HG03103 (cell line): ENCODE measurements at regions not wholly inside any gene's neighbourhood (a gene's known extent, or its start where the extent isn't known, plus 50 kb on each side); places are given as distances from the start of the nearest gene placed in this dataset.

Experiments
- ATAC-seq: cut with Tn5 transposase; IDR thresholded peaks from one replicate; pipeline ENCODE4 v1.9.1; 2021; ENCODE audit warnings: low read depth; ENCODE audit not compliant: unreplicated experiment

- no peak for ATAC-seq
These were observed 72.1 kb upstream of the SIM2 start for GRCh38 chr21:36626791-36627190.

- ATAC-seq = no peak
These were observed 71.7 kb upstream of the SIM2 start for GRCh38 chr21:36627242-36627641.

DNA sequence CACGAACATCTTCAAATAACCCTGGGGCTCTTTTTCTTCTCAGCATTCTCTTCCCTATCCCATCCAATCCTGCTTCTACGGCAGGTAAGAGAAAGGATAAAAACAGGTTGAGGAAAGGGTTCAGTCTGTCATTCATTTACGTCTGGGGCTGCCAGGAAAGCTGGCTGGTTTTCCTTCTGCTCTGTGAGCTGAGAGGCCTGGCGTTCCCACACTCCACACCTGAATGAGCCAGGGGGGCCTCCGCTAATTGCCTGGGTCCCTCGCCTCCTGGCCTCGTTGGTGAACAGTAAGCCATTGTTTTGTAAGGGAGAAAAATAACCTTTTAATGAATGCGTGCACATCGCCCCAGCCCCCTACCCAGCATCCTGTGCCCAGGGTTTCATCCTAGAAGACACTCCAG, 70.8 kb upstream of the SIM2 start:
- no peak for ATAC-seq

GRCh38 chr21:36628761-36629460, 70.0 kb upstream of the SIM2 start:
- no peak for ATAC-seq

DNA sequence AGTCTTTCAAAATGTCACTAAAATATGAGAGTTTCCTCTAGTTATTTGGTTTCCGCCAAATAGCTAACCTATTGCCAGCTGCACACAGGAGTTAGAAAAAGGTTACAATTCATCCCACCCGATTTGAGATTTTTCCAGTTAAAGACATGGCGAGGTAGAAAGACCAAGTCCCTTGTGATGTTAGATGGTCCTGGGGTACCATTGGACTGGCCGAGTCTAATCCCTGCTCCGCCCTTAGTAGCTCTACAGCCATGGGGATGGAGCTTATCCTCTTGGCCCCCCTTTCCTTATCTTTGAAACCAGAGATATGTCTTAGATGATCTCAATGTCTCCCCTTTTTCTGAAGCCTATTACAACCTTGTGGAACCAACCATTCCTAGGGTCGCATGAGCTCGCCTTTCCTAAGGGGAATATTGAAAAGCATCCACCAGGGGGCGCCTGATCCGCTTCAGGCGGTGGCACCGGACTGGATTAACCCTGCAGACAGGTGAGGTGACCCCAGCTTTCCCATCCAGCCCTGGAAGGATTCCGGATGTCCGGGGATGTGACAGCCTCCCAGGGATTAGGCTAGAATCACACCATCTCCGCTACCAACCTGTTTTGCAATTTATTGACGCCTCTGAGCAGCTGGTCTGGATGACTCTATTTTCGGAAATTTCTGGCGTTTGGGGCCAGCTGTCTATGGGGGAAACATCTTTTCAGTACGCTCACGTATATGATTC, 68.3 kb upstream of the SIM2 start:
- ATAC-seq = no peak

- no peak for ATAC-seq
These were observed 62.9 kb upstream of the SIM2 start for GRCh38 chr21:36636016-36636415.

DNA sequence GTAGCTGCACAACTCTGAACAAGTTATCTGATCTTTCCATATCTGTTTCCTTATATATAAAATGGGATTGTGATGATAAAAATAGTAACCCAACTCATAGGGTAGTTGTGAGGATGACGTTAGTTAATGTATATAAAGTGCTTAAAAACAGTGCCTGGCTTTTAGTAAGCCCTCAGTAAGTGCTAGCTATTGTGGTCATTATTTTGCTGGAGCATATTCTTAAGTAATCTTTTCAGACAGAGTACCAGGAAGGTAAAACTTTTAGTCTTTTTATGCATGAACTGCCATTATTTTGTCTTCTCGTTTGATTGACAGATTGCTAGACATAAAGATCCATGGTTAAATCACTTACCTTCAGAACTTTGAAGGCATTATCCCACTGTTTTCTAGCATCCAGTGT, 62.5 kb upstream of the SIM2 start:
- ATAC-seq = no peak

GRCh38 chr21:36639769-36640168, 59.1 kb upstream of the SIM2 start:
- no peak for ATAC-seq

- ATAC-seq = no peak
These were observed 58.7 kb upstream of the SIM2 start for GRCh38 chr21:36640174-36640720.

DNA sequence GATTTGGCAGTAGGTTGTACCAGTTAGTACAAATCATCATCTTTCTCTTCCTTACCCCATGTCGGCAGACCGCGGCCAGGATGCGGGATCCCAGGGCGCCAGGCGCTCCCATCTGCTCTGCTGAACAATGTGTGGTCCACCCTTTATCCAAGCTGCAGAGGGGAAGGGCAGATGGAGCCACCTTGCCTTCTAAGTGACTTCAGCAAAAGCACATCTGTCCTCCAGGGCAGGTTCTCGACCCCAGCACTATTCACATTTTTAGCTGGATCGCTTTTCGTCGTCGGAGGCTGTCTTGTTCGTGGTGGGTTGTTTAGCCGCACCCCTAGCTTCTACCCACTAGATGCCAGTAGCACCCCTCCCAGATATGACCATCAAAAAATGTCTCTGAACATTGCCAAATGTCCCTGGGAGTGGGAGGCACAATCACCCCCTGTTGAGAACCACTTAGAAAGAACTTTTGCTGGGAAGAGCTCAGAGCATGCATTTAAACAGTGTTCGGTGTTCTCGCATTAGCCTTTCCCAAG, 58.1 kb upstream of the SIM2 start:
- ATAC-seq = no peak

DNA sequence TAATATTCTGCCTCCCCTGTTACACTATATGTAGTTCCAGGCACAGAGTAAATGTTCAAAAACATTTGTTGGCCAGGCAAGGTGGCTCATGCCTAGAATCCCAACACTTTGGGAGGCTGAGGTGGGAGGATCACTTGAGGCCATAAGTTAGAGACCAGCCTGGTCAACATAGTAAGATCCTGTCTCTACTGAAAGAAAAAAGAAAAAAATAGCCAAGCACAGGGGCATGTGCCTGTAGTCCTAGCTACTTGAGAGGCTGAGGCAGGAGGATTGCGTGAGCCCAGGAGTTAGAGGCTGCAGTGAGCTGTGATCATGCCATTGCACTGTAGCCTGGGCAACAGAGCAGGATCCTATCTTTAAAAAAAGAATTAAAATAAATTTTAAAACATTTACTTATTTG, 57.6 kb upstream of the SIM2 start:
- ATAC-seq = no peak

GRCh38 chr21:36641886-36642285, 57.0 kb upstream of the SIM2 start:
- ATAC-seq = no peak

DNA sequence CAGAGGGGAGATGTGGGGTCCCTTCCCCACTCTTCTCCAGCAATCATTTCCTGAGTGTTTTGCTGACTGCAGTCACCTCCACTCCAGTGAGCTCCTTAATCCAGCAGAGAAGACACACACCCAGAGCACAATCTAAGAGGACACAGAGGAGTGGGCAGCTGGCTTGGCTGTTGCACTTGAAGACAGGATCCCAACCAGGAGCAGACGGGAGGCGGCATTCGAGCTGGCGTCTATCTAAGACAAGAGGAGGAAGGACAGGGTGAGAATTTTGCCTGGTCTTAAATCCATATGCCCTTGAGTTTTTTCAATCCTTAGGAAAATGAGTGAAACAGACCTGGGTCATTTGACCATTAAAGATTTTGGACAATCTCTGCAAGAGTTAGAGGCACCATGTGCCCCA, 56.1 kb upstream of the SIM2 start:
- ATAC-seq = no peak

- no peak for ATAC-seq
These were observed 55.3 kb upstream of the SIM2 start for GRCh38 chr21:36643374-36644250.

DNA sequence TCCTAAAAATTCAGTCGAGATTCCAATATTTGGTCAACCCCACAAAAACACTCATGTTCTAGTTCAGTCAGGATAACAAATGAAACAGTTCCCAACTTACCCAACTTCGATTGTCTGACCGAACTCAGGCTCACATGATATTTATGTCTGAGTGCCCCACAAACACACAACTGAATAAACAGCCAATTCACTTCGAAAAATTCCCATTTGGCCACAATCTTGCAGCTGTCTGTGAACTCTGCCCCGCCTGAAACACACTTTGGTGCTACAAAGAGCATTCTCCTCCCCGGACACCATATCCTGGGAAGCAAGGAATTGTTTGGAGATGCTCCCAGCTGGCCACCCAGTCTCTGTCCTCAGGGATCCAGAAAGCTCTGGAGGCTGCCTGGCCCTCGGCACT, 52.9 kb upstream of the SIM2 start:
- ATAC-seq = no peak

GRCh38 chr21:36646645-36647044, 52.3 kb upstream of the SIM2 start:
- ATAC-seq = no peak

DNA sequence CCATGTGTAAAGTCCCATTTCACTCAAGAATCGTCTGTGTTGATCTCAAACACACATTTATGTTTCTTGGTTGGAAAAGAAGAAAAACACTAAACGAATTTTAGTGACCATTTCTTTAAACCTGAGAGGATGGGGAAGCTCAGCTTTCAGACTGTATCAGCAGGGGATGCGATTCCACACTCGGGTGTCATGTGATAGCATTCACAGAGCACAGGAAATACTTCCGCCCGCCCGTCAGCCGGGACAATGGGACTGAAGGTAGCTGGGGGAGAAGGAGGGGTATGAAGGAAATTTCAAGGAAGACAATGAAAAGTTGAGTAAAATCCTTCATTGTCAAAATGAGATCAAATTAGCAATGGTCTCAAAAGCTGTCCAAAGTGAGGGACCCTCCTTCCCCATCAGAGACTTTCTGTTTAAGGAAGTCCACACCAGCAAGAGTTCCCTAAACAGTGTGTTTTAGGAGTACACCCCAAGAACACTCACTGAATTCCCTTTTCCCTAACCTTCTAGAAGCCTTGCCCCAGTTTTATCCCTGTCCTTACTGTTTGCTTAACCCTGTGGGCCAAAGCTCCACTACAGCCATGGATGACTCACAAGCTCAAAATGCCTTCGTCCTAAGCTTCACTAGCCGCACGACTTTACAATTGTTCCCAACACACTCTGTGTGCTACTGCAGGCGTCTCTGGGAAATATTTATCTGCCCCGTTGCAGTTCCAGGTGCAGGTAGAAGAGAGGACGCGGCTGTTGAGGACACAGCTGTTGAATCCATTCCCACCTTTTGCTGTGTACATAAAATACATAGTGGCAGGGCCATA, 51.4 kb upstream of the SIM2 start:
- ATAC-seq = no peak
